ENCODE measurements at regions not wholly inside any gene's neighbourhood (a gene's known extent, or its start where the extent isn't known, plus 50 kb on each side); places are given as distances from the start of the nearest gene placed in this dataset.

GRCh38 chr4:152081024-152081423 is 320.2 kb upstream of the GATB start:
- TF ChIP-seq CTCF (conservative IDR thresholded peaks at IDR 0.05; ENCODE audit: low read length), result no peak
- TF ChIP-seq EZH2phosphoT487 (IDR thresholded peaks at IDR 0.05; ENCODE audit: borderline replicate concordance, low read depth, low read length), result no peak

Measured in OCI-LY7 (cell line).